OCI-LY7 (cell line): ENCODE measurements at regions not wholly inside any gene's neighbourhood (a gene's known extent, or its start where the extent isn't known, plus 50 kb on each side); places are given as distances from the start of the nearest gene placed in this dataset.

Source experiments
- EZH2phosphoT487 ChIP-seq: fragments of 200-600 bp; sonication (generic); IDR thresholded peaks from 2 replicates; pipeline ENCODE4 v1.6.1; 2018; ENCODE audit warnings: low read depth, borderline replicate concordance, mild to moderate bottlenecking, mixed run types, antibody characterized with exemption, low read length, moderate library complexity, mixed read lengths
- TF ChIP-seq, protein P1 (sequence below): fragments of 200-600 bp; sonication (generic); conservative IDR thresholded peaks from 2 replicates; pipeline ENCODE4 v1.5.1; 2014; ENCODE audit warnings: mild to moderate bottlenecking, antibody characterized with exemption, low read length, moderate library complexity, mixed read lengths

DNA sequence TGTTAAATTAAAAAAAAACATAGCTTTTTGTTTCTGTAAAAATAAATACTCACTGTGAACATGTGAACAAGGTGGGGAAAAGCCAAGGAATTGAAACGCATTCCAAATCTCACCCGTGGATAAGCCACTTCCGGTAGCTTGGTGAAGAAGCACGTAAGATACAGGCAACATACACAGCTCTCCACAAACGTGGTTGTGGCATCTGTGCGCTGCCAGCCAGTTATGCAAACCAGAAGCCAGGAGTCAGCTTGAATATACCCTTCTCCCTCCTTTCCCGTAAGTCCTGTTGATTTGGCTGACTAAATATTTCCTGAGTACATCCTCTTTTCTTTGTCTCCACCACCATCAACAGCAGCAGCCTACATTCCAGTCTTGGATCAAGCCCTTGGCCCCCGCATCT, 486.2 kb downstream of the VRK1 start:
- TF ChIP-seq, protein P1, sequence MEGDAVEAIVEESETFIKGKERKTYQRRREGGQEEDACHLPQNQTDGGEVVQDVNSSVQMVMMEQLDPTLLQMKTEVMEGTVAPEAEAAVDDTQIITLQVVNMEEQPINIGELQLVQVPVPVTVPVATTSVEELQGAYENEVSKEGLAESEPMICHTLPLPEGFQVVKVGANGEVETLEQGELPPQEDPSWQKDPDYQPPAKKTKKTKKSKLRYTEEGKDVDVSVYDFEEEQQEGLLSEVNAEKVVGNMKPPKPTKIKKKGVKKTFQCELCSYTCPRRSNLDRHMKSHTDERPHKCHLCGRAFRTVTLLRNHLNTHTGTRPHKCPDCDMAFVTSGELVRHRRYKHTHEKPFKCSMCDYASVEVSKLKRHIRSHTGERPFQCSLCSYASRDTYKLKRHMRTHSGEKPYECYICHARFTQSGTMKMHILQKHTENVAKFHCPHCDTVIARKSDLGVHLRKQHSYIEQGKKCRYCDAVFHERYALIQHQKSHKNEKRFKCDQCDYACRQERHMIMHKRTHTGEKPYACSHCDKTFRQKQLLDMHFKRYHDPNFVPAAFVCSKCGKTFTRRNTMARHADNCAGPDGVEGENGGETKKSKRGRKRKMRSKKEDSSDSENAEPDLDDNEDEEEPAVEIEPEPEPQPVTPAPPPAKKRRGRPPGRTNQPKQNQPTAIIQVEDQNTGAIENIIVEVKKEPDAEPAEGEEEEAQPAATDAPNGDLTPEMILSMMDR: no peak
- no peak for TF ChIP-seq EZH2phosphoT487
